Liver (tissue), 7 donors: ENCODE measurements at regions not wholly inside any gene's neighbourhood (a gene's known extent, or its start where the extent isn't known, plus 50 kb on each side); places are given as distances from the start of the nearest gene placed in this dataset.

ENCODE experiments used
- DNase-seq: peaks from one replicate; pipeline ENCODE4 v3.0.0-alpha.2; 2017; ENCODE audit warnings: low spot score
- H3K27ac ChIP-seq, 2 donors: one replicate each; pipeline ENCODE4 v1.7.0; 2013; ENCODE audit warnings: inconsistent platforms in 2 of 2, low read length in 2 of 2, control low read depth in 1 of 2, low read depth in 1 of 2, mild to moderate bottlenecking in 1 of 2
- H3K27me3 ChIP-seq, 4 donors: one replicate each; pipeline versions ENCODE4 v1.6.1 to v1.7.0; 2013; ENCODE audit warnings: low read length in 3 of 4, inconsistent platforms in 1 of 4, mild to moderate bottlenecking in 1 of 4, moderate library complexity in 1 of 4; ENCODE audit not compliant: control insufficient read depth in 4 of 4, insufficient read depth in 4 of 4
- H3K36me3 ChIP-seq, 4 donors: one replicate each; pipeline versions ENCODE4 v1.6.1 to v1.7.0; 2013; ENCODE audit warnings: low read length in 3 of 4, mild to moderate bottlenecking in 3 of 4, low read depth in 1 of 4, moderate library complexity in 1 of 4; ENCODE audit not compliant: control insufficient read depth in 4 of 4, insufficient read depth in 3 of 4
- H3K4me1 ChIP-seq, 4 donors: one replicate each; pipeline versions ENCODE4 v1.6.1 to v1.7.0; 2013; ENCODE audit warnings: low read length in 3 of 4, mild to moderate bottlenecking in 3 of 4, moderate library complexity in 1 of 4; ENCODE audit not compliant: control insufficient read depth in 4 of 4, insufficient read depth in 4 of 4
- H3K4me3 ChIP-seq, 3 donors: one replicate each; pipeline versions ENCODE4 v1.6.1 to v1.7.0; 2013; ENCODE audit warnings: low read length in 3 of 3, control low read depth in 1 of 3, low read depth in 1 of 3, mild to moderate bottlenecking in 1 of 3
- H3K9ac ChIP-seq, 2 donors: one replicate each; pipeline ENCODE4 v1.7.0; 2013; ENCODE audit warnings: low read length in 2 of 2, mild to moderate bottlenecking in 2 of 2, moderate library complexity in 2 of 2, control low read depth in 1 of 2, low read depth in 1 of 2
- H3K9me3 ChIP-seq, 4 donors: one replicate each; pipeline versions ENCODE4 v1.6.1 to v1.7.0; 2013; ENCODE audit warnings: low read length in 3 of 4; ENCODE audit not compliant: control insufficient read depth in 4 of 4
- EGR1 ChIP-seq, 2 donors: IDR thresholded peaks; 2 replicates each; pipeline ENCODE4 v1.6.1; 2016 to 2018; ENCODE audit warnings: antibody characterized with exemption in 2 of 2, low read depth in 2 of 2
- FOXA1 ChIP-seq: IDR thresholded peaks from 2 replicates; pipeline ENCODE4 v1.6.1; 2016; ENCODE audit warnings: antibody characterized with exemption
- NR2F2 ChIP-seq: IDR thresholded peaks from 2 replicates; pipeline ENCODE4 v1.6.1; 2016; ENCODE audit warnings: antibody characterized with exemption
- RXRA ChIP-seq, 2 donors: IDR thresholded peaks; 2 replicates each; pipeline ENCODE4 v1.6.1; 2017 to 2018; ENCODE audit warnings: antibody characterized with exemption in 2 of 2, mild to moderate bottlenecking in 1 of 2
- SP1 ChIP-seq: IDR thresholded peaks from 2 replicates; pipeline ENCODE4 v1.6.1; 2018; ENCODE audit warnings: antibody characterized with exemption, mild to moderate bottlenecking
- YY1 ChIP-seq: IDR thresholded peaks from 2 replicates; pipeline ENCODE4 v1.6.1; 2016; ENCODE audit warnings: antibody characterized with exemption, mild to moderate bottlenecking
- WGBS: extraction: QIAGEN DNeasy Blood & Tissue Kit; methylation state at CpG from one replicate; pipeline ENCODE4 v1.1.7; 2013; 5-methylcytosine and 5-hydroxymethylcytosine counted together
- TF ChIP-seq, protein P1 (sequence below): IDR thresholded peaks from 2 replicates; pipeline ENCODE4 v1.6.1; 2016; ENCODE audit warnings: antibody characterized with exemption
- TF ChIP-seq, protein P2 (sequence below): IDR thresholded peaks from 2 replicates; pipeline ENCODE4 v1.6.1; 2016; ENCODE audit warnings: antibody characterized with exemption
- TF ChIP-seq, protein P3 (sequence below): IDR thresholded peaks from 2 replicates; pipeline ENCODE4 v1.6.1; 2016; ENCODE audit warnings: antibody characterized with exemption
- TF ChIP-seq, protein P4 (sequence below): IDR thresholded peaks from 2 replicates; pipeline ENCODE4 v1.6.1; 2016; ENCODE audit warnings: antibody characterized with exemption, mild to moderate bottlenecking
- donor health status: healthy.
- donor health status: healthy.
- donor health status: healthy.
- donor health status: healthy.

DNA sequence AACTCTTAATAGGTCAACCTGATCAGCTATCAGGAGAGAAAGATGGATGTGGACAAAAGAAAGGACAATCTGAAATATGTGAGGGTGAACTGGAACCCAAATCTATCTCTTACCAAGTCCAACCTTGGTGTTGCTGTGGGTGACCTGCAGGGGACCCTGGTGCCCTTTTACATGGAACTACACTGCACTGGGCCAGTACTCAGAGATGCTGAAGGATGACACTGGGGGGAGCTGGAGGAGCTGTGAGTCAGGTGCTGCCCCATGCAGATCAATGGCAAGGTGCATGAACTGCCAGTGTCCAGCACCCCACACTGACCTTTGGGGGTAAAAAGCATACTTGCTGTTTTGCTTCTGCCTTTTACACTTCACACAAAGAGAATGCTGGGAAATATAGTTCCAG lies 55.6 kb upstream of the TBC1D5 start:
- H3K9ac ChIP-seq: no peak overlapping the region
- no peaks in the 10 kb centered on the region for H3K4me1 ChIP-seq
- TF ChIP-seq YY1 (no peak), SP1 (no peak)
- TF ChIP-seq, protein P1, sequence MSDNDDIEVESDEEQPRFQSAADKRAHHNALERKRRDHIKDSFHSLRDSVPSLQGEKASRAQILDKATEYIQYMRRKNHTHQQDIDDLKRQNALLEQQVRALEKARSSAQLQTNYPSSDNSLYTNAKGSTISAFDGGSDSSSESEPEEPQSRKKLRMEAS: no peak
- TF ChIP-seq, protein P2, sequence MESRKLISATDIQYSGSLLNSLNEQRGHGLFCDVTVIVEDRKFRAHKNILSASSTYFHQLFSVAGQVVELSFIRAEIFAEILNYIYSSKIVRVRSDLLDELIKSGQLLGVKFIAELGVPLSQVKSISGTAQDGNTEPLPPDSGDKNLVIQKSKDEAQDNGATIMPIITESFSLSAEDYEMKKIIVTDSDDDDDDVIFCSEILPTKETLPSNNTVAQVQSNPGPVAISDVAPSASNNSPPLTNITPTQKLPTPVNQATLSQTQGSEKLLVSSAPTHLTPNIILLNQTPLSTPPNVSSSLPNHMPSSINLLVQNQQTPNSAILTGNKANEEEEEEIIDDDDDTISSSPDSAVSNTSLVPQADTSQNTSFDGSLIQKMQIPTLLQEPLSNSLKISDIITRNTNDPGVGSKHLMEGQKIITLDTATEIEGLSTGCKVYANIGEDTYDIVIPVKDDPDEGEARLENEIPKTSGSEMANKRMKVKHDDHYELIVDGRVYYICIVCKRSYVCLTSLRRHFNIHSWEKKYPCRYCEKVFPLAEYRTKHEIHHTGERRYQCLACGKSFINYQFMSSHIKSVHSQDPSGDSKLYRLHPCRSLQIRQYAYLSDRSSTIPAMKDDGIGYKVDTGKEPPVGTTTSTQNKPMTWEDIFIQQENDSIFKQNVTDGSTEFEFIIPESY: no peak
- H3K9me3 ChIP-seq: no peaks in the 10 kb centered on the region
- no peaks in the 10 kb centered on the region for H3K27me3 ChIP-seq
- no peaks in the 10 kb centered on the region for H3K36me3 ChIP-seq
- H3K27ac ChIP-seq: no peak overlapping the region
- H3K4me3 ChIP-seq: no peak overlapping the region
- no peak for DNase-seq

DNA sequence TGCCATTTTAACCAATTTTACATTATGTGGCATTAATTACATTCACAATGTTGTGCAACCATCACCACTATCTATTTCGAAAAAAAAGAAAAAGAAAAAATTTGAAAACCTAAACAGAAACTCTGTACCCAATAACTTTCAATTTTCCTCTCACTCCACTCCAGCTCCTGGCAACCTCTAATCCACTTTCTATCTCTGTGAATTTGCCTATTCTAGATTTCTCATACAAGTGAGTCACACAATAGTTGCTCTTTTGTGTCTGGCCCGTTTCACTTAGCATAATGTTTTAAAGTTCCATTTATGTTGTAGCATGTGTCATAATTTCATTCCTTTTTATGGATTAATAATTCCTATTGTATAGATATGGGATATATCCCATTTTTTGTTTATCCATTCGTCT lies 53.3 kb upstream of the TBC1D5 start:
- Histone ChIP-seq H3K27me3 (no peaks in the 10 kb centered on the region), H3K36me3 (no peaks in the 10 kb centered on the region), H3K27ac (no peak overlapping the region), H3K4me3 (no peak overlapping the region), H3K4me1 (no peaks in the 10 kb centered on the region), H3K9me3 (peaks cover 0 to 5% (median 1%) of the 10 kb centered on the region in 4 donors), H3K9ac (no peak overlapping the region)
- 70% methylated on average over 3 of the region's 3 CpGs for WGBS
- no peak for DNase-seq
- TF ChIP-seq, protein P3, sequence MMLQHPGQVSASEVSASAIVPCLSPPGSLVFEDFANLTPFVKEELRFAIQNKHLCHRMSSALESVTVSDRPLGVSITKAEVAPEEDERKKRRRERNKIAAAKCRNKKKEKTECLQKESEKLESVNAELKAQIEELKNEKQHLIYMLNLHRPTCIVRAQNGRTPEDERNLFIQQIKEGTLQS: no peak
- TF ChIP-seq YY1 (no peak), NR2F2 (no peak), RXRA (IDR thresholded peaks at IDR 0.05) (no peak), EGR1 (IDR thresholded peaks at IDR 0.05; ENCODE audit: low read depth in 2 of 2) (no peak), FOXA1 (no peak), SP1 (no peak)
- TF ChIP-seq, protein P4, sequence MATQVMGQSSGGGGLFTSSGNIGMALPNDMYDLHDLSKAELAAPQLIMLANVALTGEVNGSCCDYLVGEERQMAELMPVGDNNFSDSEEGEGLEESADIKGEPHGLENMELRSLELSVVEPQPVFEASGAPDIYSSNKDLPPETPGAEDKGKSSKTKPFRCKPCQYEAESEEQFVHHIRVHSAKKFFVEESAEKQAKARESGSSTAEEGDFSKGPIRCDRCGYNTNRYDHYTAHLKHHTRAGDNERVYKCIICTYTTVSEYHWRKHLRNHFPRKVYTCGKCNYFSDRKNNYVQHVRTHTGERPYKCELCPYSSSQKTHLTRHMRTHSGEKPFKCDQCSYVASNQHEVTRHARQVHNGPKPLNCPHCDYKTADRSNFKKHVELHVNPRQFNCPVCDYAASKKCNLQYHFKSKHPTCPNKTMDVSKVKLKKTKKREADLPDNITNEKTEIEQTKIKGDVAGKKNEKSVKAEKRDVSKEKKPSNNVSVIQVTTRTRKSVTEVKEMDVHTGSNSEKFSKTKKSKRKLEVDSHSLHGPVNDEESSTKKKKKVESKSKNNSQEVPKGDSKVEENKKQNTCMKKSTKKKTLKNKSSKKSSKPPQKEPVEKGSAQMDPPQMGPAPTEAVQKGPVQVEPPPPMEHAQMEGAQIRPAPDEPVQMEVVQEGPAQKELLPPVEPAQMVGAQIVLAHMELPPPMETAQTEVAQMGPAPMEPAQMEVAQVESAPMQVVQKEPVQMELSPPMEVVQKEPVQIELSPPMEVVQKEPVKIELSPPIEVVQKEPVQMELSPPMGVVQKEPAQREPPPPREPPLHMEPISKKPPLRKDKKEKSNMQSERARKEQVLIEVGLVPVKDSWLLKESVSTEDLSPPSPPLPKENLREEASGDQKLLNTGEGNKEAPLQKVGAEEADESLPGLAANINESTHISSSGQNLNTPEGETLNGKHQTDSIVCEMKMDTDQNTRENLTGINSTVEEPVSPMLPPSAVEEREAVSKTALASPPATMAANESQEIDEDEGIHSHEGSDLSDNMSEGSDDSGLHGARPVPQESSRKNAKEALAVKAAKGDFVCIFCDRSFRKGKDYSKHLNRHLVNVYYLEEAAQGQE: no peak
- TF ChIP-seq, protein P2: no peak
